ENCODE measurements at regions not wholly inside any gene's neighbourhood (a gene's known extent, or its start where the extent isn't known, plus 50 kb on each side); places are given as distances from the start of the nearest gene placed in this dataset.

DNA sequence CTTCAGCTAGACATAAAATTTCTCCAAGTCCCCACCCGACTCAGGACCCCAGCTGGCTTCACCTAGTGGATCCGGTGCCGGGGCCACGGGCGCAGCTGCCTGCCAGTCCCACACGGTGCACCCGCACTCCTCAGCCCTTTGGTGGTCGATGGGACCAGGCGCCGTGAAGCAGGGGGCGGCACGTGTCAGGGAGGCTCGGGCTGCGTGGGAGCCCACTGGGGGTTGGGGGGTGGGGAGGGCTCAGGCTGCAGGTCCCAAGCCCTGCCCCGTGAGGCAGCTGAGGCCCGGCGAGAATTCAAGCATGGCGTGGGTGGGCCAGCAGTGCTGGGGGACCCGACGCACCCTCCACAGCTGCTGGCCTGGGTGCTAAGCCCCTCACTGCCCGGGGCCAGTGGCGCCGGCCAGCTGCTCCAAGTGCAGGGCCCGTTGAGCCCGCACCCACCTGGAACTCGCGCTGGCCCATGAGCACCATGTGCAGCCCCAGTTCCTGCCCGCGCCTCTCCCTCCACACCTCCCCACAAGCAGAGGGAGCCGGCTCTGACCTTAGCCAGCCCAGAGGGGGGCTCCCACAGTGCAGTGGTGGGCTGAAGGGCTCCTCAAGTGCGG is 747.0 kb downstream of the FAM181B start:
- TF ChIP-seq, protein P1, sequence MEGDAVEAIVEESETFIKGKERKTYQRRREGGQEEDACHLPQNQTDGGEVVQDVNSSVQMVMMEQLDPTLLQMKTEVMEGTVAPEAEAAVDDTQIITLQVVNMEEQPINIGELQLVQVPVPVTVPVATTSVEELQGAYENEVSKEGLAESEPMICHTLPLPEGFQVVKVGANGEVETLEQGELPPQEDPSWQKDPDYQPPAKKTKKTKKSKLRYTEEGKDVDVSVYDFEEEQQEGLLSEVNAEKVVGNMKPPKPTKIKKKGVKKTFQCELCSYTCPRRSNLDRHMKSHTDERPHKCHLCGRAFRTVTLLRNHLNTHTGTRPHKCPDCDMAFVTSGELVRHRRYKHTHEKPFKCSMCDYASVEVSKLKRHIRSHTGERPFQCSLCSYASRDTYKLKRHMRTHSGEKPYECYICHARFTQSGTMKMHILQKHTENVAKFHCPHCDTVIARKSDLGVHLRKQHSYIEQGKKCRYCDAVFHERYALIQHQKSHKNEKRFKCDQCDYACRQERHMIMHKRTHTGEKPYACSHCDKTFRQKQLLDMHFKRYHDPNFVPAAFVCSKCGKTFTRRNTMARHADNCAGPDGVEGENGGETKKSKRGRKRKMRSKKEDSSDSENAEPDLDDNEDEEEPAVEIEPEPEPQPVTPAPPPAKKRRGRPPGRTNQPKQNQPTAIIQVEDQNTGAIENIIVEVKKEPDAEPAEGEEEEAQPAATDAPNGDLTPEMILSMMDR (IDR thresholded peaks at IDR 0.05), result no peak
- TF ChIP-seq EZH2 (IDR thresholded peaks at IDR 0.05) (no peak), EZH2phosphoT487 (IDR thresholded peaks at IDR 0.05) (no peak)

Measured in neural progenitor cell (in vitro differentiated cells).